GM21528 (cell line): ENCODE measurements at regions not wholly inside any gene's neighbourhood (a gene's known extent, or its start where the extent isn't known, plus 50 kb on each side); places are given as distances from the start of the nearest gene placed in this dataset.

Source experiments
- ATAC-seq: cut with Tn5 transposase; IDR thresholded peaks from one replicate; pipeline ENCODE4 v1.9.1; 2021; ENCODE audit warnings: mild to moderate bottlenecking, moderate library complexity; ENCODE audit not compliant: unreplicated experiment, low FRiP score

DNA sequence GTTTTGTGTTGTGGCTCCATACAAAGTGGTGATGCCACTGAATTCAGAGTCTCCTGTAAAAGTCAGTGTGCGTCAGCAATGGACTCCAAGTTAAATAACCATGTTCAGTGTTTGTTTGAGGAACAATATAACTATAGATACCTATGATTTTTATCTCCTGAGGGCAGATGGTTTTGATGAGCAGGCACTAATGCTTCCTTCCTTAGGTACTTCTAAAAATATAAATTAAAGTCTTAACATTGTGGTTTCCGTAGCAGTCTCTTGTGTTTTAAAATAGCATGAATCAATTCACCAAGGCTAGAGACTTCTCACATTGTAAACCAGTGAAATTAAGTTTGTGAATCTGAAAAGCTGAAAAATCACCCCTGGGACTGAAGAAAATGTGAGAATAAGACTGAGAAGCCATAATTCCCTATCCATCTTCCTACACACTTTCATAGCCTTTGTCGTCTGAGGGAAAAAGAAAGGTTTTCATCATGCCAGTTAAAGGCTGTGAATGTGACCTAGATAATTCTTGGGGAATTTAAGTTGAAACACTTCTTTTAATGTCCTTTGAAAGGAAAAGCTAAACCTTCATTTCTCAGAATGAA, 1502.9 kb downstream of the CDH11 start:
- no peak for ATAC-seq

DNA sequence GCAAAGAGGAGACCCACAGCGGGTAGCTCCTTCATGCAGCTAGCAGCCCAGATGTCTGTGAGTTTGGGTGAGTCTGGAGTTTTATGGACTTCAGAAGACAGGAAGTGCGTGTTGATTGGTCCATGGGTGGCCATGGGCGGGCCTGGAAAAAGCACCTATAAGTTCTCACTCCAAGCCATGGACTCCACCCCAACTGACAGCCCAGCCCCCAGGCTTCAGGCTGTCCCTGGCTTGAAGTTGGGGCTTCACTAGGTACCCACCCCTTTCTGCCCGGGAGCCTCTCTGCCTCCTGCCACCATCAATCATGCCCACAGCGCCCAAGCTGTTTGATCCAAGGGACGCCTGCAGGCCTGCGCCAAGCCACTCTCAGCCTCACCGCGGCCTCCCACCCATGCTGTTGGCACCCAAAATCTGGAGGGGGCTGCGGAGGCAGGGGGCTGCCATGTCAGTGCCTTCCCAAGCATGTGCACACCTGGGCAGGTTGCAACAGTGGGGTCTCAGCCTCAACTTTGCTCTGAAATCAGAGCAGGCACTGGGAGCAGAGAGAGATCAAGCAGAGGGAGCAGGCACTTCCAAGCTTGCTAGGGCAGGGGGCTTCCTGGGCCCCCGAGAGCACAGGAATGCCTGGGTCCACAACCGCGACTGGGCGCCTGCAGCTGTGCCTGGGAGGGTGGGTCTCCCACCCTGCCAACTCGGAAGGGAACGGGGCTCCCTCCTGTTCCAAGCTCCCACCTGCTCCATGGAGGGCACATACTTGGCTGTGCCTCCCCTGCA, 1503.7 kb downstream of the CDH11 start:
- no peak for ATAC-seq

DNA sequence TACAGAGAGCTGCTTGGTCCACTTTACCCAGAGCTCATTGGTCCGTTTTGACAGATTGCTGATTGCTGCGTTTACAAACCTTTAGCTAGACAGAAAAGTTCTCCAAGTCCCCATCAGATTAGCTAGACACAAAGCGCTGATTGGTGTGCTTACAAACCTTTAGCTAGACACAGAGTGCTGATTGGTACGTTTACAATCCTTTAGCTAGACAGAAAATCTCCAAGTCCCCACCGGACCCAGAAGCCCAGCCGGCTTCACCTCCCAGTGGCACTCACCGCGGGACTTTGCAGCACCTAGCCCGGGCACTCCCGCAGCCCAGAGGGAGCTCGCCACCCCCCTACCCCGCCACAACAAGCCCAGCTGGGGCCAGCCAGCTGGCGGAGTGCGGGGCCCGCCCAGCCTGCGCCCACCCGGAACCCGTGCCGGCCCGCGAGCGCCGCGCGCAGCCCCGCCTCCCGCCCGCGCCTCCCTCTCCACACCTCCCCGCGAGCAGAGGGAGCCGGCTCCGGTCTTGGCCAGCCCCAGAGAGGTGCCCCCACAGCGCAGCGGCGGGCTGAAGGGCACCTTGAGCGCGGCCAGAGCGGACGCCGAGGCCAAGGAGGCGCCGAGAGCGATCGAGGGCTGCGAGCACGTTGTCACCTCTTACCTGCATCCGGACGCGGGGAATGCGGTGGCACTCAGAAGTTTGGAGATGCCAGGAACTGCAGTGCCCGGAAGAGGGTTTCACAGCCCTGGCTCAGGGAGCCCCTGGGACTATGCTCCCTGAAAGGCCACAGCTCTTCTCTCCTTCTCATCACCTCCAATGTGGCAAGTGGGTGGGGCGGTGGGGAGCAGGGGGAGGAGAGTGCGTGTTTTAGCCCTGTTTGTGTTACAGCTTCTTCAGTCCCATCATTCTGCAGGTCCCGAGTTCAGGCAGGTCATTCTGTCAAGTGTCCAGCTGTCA, 1504.5 kb downstream of the CDH11 start:
- ATAC-seq, result no peak

DNA sequence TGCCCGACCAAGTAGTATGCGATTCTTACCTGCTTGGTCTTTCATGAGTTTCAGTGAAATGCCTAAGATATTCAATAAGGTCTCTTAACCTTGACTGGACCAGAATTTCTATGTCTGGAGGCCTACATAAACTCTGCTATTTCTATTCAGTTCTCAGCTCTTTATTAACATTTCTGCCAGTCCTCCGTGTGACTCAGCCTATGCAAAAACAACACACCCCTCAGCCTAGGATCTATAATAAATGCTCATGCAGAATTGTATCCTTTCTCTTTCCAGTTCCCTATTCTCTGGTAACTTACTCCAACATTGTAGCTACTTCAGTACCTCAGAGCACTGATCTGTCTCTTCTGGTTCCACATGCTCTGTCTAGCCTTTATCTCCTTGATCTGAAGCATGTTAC, 1507.4 kb downstream of the CDH11 start:
- ATAC-seq, result no peak

DNA sequence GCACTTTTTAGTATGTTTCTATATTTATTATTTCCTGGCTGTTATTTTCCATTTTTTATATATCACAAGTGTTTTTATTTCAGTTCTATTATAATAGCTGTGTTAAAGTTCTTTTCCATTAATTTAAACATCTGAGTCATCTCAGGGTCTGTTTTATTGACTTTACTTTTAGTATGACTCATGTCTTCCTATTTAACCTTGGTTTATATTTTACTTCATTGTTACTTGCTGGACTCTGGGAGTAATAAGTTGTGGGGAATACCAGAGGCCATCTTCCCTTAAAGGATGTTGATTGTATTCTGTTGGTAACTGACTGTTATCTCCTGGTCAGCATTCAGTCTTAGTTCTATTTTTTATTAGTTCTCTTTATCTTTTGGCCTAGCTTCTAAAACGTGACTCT, 1508.2 kb downstream of the CDH11 start:
- no peak for ATAC-seq

DNA sequence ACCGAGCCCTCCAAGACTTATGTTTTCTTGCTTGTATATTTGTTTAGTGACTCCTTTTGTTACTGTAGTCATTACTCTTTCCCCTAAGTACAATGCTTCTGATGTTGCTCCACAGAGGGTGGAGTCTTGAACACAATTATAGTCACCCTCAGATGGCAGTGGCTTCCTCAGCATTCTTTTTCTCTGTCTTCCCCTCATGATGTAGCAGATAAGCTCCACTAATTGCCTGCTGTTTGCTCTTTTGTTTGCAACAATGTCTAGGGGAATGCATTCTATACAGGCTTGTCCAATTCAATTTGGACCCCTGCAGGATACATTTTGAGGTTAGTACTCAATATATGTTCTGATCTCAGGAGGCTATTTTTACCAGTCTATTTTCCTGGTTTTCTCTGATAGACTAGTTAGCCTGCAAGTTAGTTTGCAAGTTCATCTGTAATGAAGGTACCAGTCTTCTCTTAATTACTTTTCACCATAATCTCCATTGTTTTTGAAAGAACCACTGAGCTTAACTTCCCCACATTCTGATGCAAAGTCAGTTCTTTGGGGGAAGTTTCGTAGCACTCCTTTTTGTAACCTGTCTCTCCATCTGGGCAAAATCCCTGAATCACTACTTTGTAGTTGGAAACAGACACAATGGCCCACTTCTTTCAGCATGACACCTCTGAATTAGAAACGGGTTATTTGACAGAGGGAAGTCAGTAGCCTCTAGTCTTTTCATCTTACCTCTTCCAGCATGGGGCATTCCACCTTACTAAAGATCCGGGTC, 1509.2 kb downstream of the CDH11 start:
- ATAC-seq, result no peak

DNA sequence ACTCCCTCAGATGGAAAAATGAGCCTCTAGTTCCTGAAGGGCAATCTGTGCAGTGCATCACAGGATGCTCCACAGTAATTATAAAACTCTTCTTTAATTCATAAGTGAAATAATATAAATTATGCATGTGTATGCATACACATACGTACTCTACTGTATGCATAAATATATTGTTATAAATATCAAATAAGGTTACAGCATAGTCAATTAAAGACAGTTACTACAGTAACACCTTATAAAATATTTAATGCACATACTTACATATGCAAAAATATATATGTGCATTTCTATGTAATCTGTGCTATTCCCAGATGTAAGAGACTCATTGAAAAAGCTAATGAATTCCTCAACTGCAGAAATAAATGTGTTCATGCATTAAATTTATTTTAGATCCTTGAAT, 1515.1 kb downstream of the CDH11 start:
- ATAC-seq, result no peak

DNA sequence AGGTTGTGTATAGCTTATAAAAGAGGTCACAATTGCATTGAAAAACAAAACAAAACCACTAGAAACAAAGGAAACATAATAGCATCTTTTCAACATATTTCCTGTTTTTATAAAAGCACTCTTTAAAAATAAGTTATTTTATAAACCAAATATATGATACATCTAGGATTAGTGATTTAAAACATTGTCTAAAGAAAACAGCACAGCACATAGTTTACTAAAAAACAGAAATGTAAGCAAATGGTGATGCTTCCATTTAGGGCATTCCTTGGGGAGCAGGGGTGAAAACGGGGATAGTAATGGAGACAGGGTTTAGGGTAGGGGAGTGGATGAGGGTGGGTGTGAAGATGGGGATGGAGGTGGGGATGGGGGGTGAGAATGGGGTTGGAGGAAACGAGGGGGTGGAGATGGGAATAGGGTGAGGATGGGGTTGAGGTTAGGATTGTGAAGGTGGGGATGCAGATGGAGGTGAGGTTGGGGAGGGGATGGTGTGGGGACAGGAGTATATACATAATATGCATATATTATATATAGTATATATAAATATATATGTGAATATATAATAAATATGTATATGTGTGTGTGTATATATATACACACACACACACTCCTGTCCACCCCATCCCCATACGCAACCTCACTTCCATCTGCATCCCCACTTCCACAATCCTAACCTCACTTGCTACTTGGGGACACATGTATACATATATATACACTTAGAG, 1519.5 kb downstream of the CDH11 start:
- no peak for ATAC-seq

DNA sequence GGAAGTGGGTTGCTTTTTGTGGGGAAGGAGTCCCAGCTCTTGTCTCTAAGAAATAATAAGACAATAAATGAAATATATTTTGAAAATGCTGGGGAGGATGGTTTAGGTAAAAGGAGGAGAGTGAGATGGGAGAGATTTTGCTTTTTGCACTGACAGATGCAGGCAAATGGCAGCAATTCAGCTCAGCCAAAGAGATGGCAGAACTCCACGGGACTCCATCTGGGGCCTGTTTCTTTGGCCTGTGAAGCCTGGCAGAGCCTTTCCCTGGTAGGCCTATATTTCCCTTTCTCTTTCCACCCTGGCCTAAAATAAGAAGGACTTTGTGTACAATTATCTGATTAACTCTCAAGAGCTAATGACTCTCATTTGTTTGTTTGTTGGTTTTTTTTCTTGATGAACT, 1525.1 kb downstream of the CDH11 start:
- ATAC-seq, result no peak

DNA sequence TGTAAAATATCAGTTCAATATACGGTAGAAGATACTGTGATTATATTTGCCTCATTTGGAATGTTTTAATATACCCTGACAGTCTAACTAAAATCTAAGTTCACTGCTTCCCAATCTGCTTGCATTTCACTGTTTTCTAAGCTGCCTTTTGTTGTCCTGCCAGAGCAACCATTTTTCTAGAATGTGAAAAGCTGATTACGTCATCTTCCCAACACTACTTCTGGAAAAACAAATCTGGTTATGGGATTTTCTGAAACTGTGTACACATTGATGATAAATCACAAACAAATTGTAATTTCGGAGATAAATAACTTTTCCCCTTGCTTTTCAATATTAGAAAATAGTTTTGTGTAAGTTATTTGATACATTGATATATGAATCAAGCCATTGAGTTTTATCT, 1529.0 kb downstream of the CDH11 start:
- no peak for ATAC-seq

DNA sequence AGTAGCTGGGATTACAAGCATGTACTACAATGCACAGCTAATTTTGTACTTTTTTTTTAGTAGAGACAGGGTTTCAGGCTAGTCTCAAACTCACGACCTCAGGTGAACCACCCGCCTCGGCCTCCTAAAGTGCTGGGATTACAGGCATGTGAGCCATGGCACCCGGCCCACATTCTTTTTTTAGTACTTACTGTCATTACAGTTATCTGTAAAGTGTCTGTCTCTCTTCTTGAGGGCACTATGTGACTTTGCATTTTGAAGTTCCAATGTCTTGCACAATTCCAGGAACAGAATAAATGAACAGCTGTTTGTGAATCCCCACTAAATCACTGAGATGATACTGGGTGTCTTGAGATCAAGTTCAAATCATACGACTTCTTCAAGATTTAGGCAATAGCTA, 1540.3 kb downstream of the CDH11 start:
- no peak for ATAC-seq

DNA sequence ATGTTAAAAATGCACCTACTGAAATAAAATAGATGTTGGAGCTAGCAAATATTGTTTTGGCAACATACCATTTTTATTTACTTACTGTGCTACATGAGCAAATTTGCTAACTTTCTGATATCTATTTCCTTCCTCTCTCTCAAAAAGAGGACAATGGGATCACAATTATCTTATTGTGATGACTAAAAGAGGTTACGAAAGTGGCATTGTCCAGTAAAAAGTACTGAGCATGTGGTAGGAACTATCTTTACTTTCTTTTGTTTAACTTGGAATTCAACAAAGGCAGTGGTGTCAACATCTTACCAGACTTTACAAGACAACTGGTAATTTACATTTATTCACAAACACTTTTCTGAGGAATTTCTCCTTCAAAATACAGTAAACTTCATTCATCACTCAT, 1542.6 kb upstream of the CDH8 start:
- ATAC-seq, result no peak

DNA sequence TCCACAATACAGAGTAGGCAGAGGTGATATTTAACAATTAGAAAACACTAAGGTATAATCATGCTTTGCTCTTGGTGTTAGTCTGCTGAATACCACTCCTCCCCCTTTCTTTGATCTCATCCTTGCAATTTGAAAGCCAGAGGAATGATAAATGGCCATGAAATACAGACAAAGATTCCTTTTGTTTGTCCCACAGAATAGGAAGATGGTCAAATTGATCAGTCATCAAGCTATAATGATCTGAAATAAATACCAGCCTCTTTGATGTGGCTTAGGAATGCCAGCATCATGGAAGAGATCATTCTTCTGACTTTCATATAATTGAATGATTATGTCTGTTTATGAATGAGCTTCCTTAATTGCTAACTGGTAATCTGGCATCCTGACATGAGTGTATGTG, 1541.7 kb upstream of the CDH8 start:
- no peak for ATAC-seq

DNA sequence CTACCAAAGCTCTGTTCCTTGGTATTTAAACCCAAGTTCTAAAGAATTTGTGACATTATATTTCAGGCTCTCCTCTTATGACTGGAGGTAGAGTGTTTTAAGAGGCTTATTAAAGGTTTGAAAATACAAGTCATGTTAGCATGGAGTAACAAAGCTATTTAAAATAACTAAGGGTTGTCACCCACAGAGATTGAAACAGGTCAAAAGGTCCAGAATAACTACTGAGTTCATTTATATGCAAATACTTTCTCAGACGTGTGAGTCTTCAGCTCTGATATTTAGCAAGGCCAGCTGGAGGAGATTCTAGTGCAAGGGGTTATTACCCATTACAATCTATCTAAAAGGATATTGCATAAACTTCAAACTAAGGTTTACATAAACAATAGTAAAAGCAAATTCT, 1538.8 kb upstream of the CDH8 start:
- no peak for ATAC-seq

DNA sequence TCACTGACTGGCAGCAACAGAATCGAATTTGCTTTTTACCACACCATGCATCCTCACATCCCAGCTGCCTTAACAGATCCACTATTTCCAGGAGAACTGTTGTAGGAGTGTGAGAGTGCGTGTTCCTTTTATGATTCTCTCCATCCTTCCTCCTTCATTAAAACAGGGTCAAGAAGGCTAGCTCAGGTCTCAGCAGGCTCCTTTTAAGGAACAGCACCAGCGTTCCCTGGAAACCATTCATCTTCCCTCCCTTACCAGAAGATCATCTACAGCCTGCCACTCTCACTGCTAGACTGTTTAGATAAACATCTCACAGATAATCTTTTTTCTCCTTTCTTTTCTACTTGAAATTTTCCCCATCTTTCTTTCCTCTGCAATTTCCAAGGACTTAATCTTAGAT, 1531.9 kb upstream of the CDH8 start:
- no peak for ATAC-seq

DNA sequence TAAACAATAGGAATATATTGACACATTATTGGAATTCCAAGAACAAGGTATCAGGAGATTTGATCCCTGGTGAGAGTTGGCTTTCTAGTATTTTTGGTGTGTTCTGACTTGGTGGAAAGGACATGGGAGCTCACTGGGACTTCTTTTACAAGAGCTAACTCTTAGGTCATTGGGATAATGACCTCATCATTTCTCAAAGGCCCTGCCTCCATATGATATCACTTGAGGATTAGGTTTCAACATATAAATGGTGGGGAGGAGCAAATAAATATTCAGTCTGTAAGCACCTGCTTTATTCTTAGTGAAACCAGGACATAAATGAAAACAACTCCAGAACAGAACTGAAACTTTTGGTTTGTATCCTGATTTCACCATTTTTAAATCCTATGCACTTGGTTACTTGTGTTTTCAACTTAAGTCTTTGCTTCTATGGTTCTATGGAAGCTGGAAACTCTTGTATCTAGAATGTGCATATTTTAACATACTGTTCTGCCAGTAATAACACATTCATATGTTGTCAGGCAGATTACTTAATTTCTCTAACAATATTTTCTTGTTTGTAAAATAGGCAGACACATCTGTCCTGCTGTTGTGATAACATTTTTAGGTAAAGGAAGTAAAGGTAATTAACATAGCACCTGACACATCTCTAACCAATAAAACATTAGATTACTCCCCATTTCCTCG, 1527.7 kb upstream of the CDH8 start:
- ATAC-seq, result no peak

DNA sequence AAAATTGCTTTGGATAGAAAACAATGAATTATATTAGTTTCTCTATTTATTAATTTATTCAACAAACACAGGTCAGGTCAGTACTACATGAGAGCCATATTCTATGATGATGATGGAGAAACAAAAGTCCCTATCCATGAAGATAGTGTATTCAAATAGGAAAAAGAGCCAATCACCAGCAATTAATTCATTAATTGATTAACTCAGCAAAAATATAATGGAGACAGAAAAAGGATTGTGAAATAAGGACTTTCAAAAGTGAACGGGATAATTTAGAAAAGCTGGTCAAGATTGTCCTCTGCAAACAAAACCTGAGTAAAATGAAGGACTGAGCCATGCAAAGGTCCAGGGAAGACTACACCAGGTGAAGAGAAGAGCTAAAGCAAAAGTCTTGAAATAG, 1517.7 kb upstream of the CDH8 start:
- ATAC-seq, result no peak

DNA sequence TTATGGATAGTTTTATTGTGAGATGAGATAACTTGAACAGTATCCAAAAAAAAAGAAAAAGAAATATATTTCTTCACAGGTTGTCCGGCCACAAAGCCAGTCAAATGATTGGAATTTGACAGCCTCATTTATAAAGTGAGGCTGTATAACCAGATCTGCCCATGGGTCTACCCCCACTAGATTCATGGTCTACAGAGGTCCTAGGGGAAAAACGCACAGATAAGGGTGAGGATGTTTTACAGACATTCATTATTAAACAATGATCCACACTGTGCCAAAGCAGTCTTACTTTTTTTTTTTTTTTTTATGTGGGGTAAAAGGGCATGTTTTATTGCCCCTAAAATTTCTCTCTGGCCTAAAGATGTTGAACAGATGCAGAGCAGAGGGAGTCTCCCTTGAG, 1503.0 kb upstream of the CDH8 start:
- no peak for ATAC-seq

DNA sequence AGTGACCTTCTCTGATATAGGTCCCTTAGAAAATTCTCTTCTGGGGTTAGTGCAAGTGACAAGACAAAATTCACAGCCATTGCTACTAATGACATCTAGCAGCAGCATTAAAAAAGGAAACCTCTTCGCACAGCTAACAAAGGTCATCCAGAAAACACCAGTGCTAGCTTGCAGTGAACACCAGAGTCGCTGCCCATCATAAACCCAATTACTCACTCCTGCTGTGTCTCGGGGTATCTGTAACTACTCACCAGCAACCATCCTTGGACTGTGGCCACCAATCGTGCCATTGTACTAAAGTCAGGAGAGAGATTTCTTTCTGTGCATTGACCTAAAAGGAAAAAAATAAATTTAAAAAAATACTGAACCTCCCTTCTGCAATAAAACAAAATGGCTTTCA, 1494.7 kb upstream of the CDH8 start:
- ATAC-seq, result no peak

DNA sequence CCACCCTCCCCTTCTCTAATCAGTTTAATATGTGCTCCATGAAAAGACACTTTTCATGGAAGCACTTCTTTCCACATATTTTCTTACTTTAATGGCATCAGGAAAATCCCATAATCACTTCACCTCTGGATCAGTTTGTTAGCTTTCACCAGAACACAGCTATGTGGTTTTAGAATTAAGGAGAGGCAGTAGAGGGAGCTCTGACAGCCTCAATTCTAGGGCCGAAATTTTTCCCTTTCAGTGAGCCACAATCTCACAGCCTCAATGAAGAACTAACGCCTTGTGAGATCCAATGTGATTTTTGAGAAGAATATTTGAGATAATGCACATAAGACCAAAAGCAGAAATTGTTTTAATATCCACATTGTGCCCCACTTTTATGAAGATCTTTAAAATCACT, 1494.0 kb upstream of the CDH8 start:
- ATAC-seq, result no peak
